MM.1S (cell line): ENCODE measurements at regions not wholly inside any gene's neighbourhood (a gene's known extent, or its start where the extent isn't known, plus 50 kb on each side); places are given as distances from the start of the nearest gene placed in this dataset.

Experiments used
- CTCF ChIP-seq: fragments of 300-600 bp; sonication (generic); IDR thresholded peaks from 2 replicates; pipeline ENCODE4 v1.5.1; 2016; ENCODE audit warnings: antibody characterized with exemption, low read length, mixed read lengths
- EZH2 ChIP-seq: fragments of 300-600 bp; sonication (generic); optimal IDR thresholded peaks from 2 replicates; pipeline ENCODE3; 2017; ENCODE audit warnings: low read depth, mild to moderate bottlenecking, antibody characterized with exemption, low read length, mixed read lengths
- EZH2phosphoT487 ChIP-seq: fragments of 300-600 bp; sonication (generic); IDR thresholded peaks from 2 replicates; pipeline ENCODE4 v1.6.1; 2018; ENCODE audit warnings: antibody characterized with exemption, low read length

GRCh38 chr13:73809561-73809960 is 324.6 kb downstream of the KLF12 start:
- no peak for TF ChIP-seq CTCF
- no peak for TF ChIP-seq EZH2phosphoT487
- TF ChIP-seq EZH2 = no peak
